ENCODE measurements at regions not wholly inside any gene's neighbourhood (a gene's known extent, or its start where the extent isn't known, plus 50 kb on each side); places are given as distances from the start of the nearest gene placed in this dataset.

GRCh38 chr3:31172336-31172735, 277.9 kb upstream of the GADL1 start:
- no peak for DNase-seq
- no peaks in the 10 kb centered on the region for H3K4me1 ChIP-seq
- H3K9ac ChIP-seq (ENCODE audit: low read depth in 2 of 2, low read length in 2 of 2) = no peak overlapping the region
- no peaks in the 10 kb centered on the region for H3K9me3 ChIP-seq
- H3K27me3 ChIP-seq = no peaks in the 10 kb centered on the region
- H3K36me3 ChIP-seq = no peaks in the 10 kb centered on the region
- H3K4me3 ChIP-seq = no peak overlapping the region
- intact Hi-C loops (cut with DNase I) = no loop called here
- H3K27ac ChIP-seq = no peak overlapping the region
- TF ChIP-seq, protein P1, sequence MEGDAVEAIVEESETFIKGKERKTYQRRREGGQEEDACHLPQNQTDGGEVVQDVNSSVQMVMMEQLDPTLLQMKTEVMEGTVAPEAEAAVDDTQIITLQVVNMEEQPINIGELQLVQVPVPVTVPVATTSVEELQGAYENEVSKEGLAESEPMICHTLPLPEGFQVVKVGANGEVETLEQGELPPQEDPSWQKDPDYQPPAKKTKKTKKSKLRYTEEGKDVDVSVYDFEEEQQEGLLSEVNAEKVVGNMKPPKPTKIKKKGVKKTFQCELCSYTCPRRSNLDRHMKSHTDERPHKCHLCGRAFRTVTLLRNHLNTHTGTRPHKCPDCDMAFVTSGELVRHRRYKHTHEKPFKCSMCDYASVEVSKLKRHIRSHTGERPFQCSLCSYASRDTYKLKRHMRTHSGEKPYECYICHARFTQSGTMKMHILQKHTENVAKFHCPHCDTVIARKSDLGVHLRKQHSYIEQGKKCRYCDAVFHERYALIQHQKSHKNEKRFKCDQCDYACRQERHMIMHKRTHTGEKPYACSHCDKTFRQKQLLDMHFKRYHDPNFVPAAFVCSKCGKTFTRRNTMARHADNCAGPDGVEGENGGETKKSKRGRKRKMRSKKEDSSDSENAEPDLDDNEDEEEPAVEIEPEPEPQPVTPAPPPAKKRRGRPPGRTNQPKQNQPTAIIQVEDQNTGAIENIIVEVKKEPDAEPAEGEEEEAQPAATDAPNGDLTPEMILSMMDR (IDR thresholded peaks at IDR 0.05) = no peak

GRCh38 chr3:31173118-31173718, 278.8 kb upstream of the GADL1 start:
- TF ChIP-seq, protein P1 (IDR thresholded peaks at IDR 0.05) = no peak
- Histone ChIP-seq H3K4me1 (no peaks in the 10 kb centered on the region), H3K9ac (ENCODE audit: low read depth in 2 of 2, low read length in 2 of 2) (no peak overlapping the region), H3K9me3 (no peaks in the 10 kb centered on the region), H3K27ac (no peak overlapping the region), H3K36me3 (no peaks in the 10 kb centered on the region), H3K4me3 (no peak overlapping the region), H3K27me3 (no peaks in the 10 kb centered on the region)
- intact Hi-C loops (cut with DNase I) = no loop called here
- DNase-seq = no peak

DNA sequence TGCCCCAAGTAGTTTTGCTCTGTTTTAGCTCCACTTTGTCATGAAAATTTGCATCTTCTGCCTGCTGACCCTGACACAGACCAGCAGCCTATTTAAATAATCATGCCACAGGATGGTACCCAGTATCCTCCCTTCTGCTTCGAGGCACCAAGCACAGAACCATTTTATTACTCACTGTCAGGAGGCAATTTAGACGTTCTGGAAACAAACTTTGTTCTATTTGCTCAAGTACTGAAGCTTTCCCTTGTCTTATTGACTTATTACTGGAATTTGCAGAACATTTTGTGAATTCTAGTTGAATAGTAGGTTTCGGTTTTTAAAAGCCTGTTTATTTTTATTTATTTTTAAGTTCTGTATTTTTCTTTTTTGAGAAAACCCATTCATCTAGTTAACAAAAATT, 279.6 kb upstream of the GADL1 start:
- Histone ChIP-seq H3K9ac (ENCODE audit: low read depth in 2 of 2, low read length in 2 of 2) (no peak overlapping the region), H3K36me3 (no peaks in the 10 kb centered on the region), H3K27ac (no peak overlapping the region), H3K27me3 (no peaks in the 10 kb centered on the region), H3K9me3 (no peaks in the 10 kb centered on the region), H3K4me3 (no peak overlapping the region), H3K4me1 (no peaks in the 10 kb centered on the region)
- TF ChIP-seq, protein P1 (IDR thresholded peaks at IDR 0.05) = no peak
- intact Hi-C loops (cut with DNase I) = no loop called here
- no peak for DNase-seq

- Histone ChIP-seq H3K36me3 (no peaks in the 10 kb centered on the region), H3K9me3 (no peaks in the 10 kb centered on the region), H3K9ac (ENCODE audit: low read depth in 2 of 2, low read length in 2 of 2) (no peak overlapping the region), H3K4me3 (no peak overlapping the region), H3K27me3 (no peaks in the 10 kb centered on the region), H3K4me1 (no peaks in the 10 kb centered on the region), H3K27ac (no peak overlapping the region)
- TF ChIP-seq, protein P1 (IDR thresholded peaks at IDR 0.05) = no peak
- intact Hi-C loops (cut with DNase I) = no loop called here
- no peak for DNase-seq
These were observed 281.6 kb upstream of the GADL1 start for GRCh38 chr3:31176045-31176444.

- intact Hi-C loops (cut with DNase I) = no loop called here
- no peak overlapping the region for H3K4me3 ChIP-seq
- H3K9me3 ChIP-seq = no peaks in the 10 kb centered on the region
- H3K36me3 ChIP-seq = no peaks in the 10 kb centered on the region
- peaks cover 5% of the 10 kb centered on the region for H3K4me1 ChIP-seq
- no peak overlapping the region for H3K27ac ChIP-seq
- H3K27me3 ChIP-seq = no peaks in the 10 kb centered on the region
- DNase-seq = no peak
- H3K9ac ChIP-seq (ENCODE audit: low read depth in 2 of 2, low read length in 2 of 2) = no peak overlapping the region
- TF ChIP-seq, protein P1 (IDR thresholded peaks at IDR 0.05) = no peak
These were observed 284.0 kb upstream of the GADL1 start for GRCh38 chr3:31178467-31178866.
